HG02763 (cell line): ENCODE measurements at regions not wholly inside any gene's neighbourhood (a gene's known extent, or its start where the extent isn't known, plus 50 kb on each side); places are given as distances from the start of the nearest gene placed in this dataset.

Experiments used
- ATAC-seq: cut with Tn5 transposase; IDR thresholded peaks from one replicate; pipeline ENCODE4 v1.9.1; 2021; ENCODE audit warnings: mild to moderate bottlenecking, moderate library complexity; ENCODE audit not compliant: unreplicated experiment

GRCh38 chr12:87283111-87283510 is 746.1 kb downstream of the C12orf50 start:
- no peak for ATAC-seq

- peak; percentile 58 for ATAC-seq
Measured at GRCh38 chr12:87280893-87281292, 748.3 kb downstream of the C12orf50 start.

- ATAC-seq, result peak; percentile 84
Measured at GRCh38 chr12:87280356-87280755, 748.8 kb downstream of the C12orf50 start.

GRCh38 chr12:87274594-87275245 is 754.5 kb downstream of the C12orf50 start:
- peak; percentile 59 for ATAC-seq

GRCh38 chr12:87272851-87273250 is 756.4 kb downstream of the C12orf50 start:
- ATAC-seq, result no peak

GRCh38 chr12:87270919-87271318 is 758.3 kb downstream of the C12orf50 start:
- ATAC-seq, result no peak

- ATAC-seq, result no peak
Measured at GRCh38 chr12:87266305-87266704, 762.9 kb downstream of the C12orf50 start.

- no peak for ATAC-seq
Measured at GRCh38 chr12:87259391-87259790, 769.8 kb downstream of the C12orf50 start.

GRCh38 chr12:87254381-87255030 is 774.7 kb downstream of the C12orf50 start:
- ATAC-seq, result no peak

- ATAC-seq, result no peak
Measured at GRCh38 chr12:87253157-87253556, 776.0 kb downstream of the C12orf50 start.

GRCh38 chr12:87246726-87247125 is 782.5 kb downstream of the C12orf50 start:
- no peak for ATAC-seq

- ATAC-seq, result no peak
Measured at GRCh38 chr12:87238466-87238865, 790.7 kb downstream of the C12orf50 start.

GRCh38 chr12:87234898-87235297 is 794.3 kb downstream of the C12orf50 start:
- ATAC-seq, result no peak

GRCh38 chr12:87233671-87234070 is 795.5 kb downstream of the C12orf50 start:
- ATAC-seq, result no peak

GRCh38 chr12:87231818-87232217 is 797.4 kb downstream of the C12orf50 start:
- no peak for ATAC-seq

- ATAC-seq, result no peak
Measured at GRCh38 chr12:87230441-87230840, 798.8 kb downstream of the C12orf50 start.

- no peak for ATAC-seq
Measured at GRCh38 chr12:87227162-87227561, 802.0 kb downstream of the C12orf50 start.

- ATAC-seq, result no peak
Measured at GRCh38 chr12:87217491-87217890, 811.7 kb downstream of the C12orf50 start.

GRCh38 chr12:87216436-87216835 is 812.8 kb downstream of the C12orf50 start:
- no peak for ATAC-seq

- no peak for ATAC-seq
Measured at GRCh38 chr12:87202189-87202588, 827.0 kb downstream of the C12orf50 start.

GRCh38 chr12:87201598-87201997 is 827.6 kb downstream of the C12orf50 start:
- no peak for ATAC-seq

- ATAC-seq, result no peak
Measured at GRCh38 chr12:87200289-87200979, 828.8 kb downstream of the C12orf50 start.
